DOHH2 (cell line): ENCODE measurements at regions not wholly inside any gene's neighbourhood (a gene's known extent, or its start where the extent isn't known, plus 50 kb on each side); places are given as distances from the start of the nearest gene placed in this dataset.

ENCODE experiments used
- H3F3A ChIP-seq: fragments of 200-600 bp; sonication (generic), shearing (Covaris generic); 2 replicates; pipeline ENCODE4 v1.6.0; 2016; ENCODE audit warnings: antibody characterized with exemption, mild to moderate bottlenecking; ENCODE audit not compliant: control insufficient read depth, insufficient read depth
- H3K27ac ChIP-seq: fragments of 200-600 bp; sonication (generic); 2 replicates; pipeline ENCODE4 v1.5.1; 2014; ENCODE audit warnings: low read depth, mild to moderate bottlenecking, low read length, moderate library complexity
- H3K27me3 ChIP-seq: fragments of 200-600 bp; sonication (generic); 2 replicates; pipeline ENCODE4 v1.6.1; 2014; ENCODE audit warnings: mild to moderate bottlenecking, low read length, mixed read lengths; ENCODE audit not compliant: control insufficient read depth
- H3K36me3 ChIP-seq: fragments of 200-600 bp; sonication (generic); 2 replicates; pipeline ENCODE4 v1.6.1; 2014; ENCODE audit warnings: mild to moderate bottlenecking, low read length, moderate library complexity, mixed read lengths; ENCODE audit not compliant: control insufficient read depth
- H3K4me1 ChIP-seq: fragments of 200-600 bp; sonication (generic); 2 replicates; pipeline ENCODE4 v1.6.1; 2014; ENCODE audit warnings: mild to moderate bottlenecking, low read length, mixed read lengths; ENCODE audit not compliant: control insufficient read depth
- H3K4me2 ChIP-seq: fragments of 200-600 bp; sonication (generic); 2 replicates; pipeline ENCODE4 v1.6.0; 2014; ENCODE audit warnings: mild to moderate bottlenecking, low read length, moderate library complexity
- H3K4me3 ChIP-seq: fragments of 200-600 bp; sonication (generic); 2 replicates; pipeline ENCODE4 v1.5.1; 2014; ENCODE audit warnings: mild to moderate bottlenecking, low read length, mixed read lengths
- H3K79me2 ChIP-seq: fragments of 200-600 bp; sonication (generic); 2 replicates; pipeline ENCODE4 v1.6.1; 2014; ENCODE audit warnings: mild to moderate bottlenecking, low read length, mixed read lengths; ENCODE audit not compliant: control insufficient read depth
- H3K9me2 ChIP-seq: fragments of 200-600 bp; sonication (generic); replicated peaks from 2 replicates; pipeline ENCODE4 v1.6.1; 2014; ENCODE audit warnings: mild to moderate bottlenecking, low read length, mixed read lengths; ENCODE audit not compliant: control insufficient read depth
- H3K9me3 ChIP-seq: fragments of 200-600 bp; sonication (generic); 2 replicates; pipeline ENCODE4 v1.6.1; 2014; ENCODE audit warnings: antibody characterized with exemption, low read length, mixed read lengths; ENCODE audit not compliant: control insufficient read depth, insufficient read depth
- H4K20me1 ChIP-seq: fragments of 200-600 bp; sonication (generic); 2 replicates; pipeline ENCODE4 v1.6.0; 2014; ENCODE audit warnings: low read depth, mild to moderate bottlenecking, antibody characterized with exemption, low read length, moderate library complexity; ENCODE audit not compliant: control insufficient read depth, insufficient read depth
- CTCF ChIP-seq: fragments of 200-600 bp; sonication (generic); IDR thresholded peaks from one replicate; pipeline ENCODE4 v1.5.1; 2014; ENCODE audit warnings: antibody characterized with exemption, mild to moderate bottlenecking, low read depth, low read length; ENCODE audit not compliant: poor library complexity, severe bottlenecking
- EZH2phosphoT487 ChIP-seq: fragments of 200-600 bp; sonication (generic); IDR thresholded peaks from 2 replicates; pipeline ENCODE4 v1.6.1; 2017; ENCODE audit warnings: borderline replicate concordance, mild to moderate bottlenecking, antibody characterized with exemption, low read length, moderate library complexity, mixed read lengths

GRCh38 chrX:14389682-14390081, 139.7 kb upstream of the GLRA2 start:
- Histone ChIP-seq H3K4me1 (no peaks in the 10 kb centered on the region), H3K4me3 (no peak overlapping the region), H3F3A (no peaks in the 10 kb centered on the region), H3K4me2 (no peak overlapping the region), H3K9me2 (no peaks in the 10 kb centered on the region), H3K79me2 (no peaks in the 10 kb centered on the region), H3K27ac (no peak overlapping the region), H3K9me3 (no peaks in the 10 kb centered on the region), H3K27me3 (no peaks in the 10 kb centered on the region), H4K20me1 (no peaks in the 10 kb centered on the region), H3K36me3 (no peaks in the 10 kb centered on the region)
- TF ChIP-seq CTCF (no peak), EZH2phosphoT487 (no peak)

GRCh38 chrX:14386981-14387380, 142.4 kb upstream of the GLRA2 start:
- Histone ChIP-seq H3K27ac (no peak overlapping the region), H4K20me1 (no peaks in the 10 kb centered on the region), H3K27me3 (no peaks in the 10 kb centered on the region), H3K4me3 (no peak overlapping the region), H3K36me3 (no peaks in the 10 kb centered on the region), H3K79me2 (no peaks in the 10 kb centered on the region), H3K4me1 (no peaks in the 10 kb centered on the region), H3K9me3 (no peaks in the 10 kb centered on the region), H3F3A (no peaks in the 10 kb centered on the region), H3K9me2 (no peaks in the 10 kb centered on the region), H3K4me2 (no peak overlapping the region)
- TF ChIP-seq CTCF (no peak), EZH2phosphoT487 (no peak)

- TF ChIP-seq EZH2phosphoT487 (no peak), CTCF (no peak)
- H3K27me3 ChIP-seq = no peaks in the 10 kb centered on the region
- no peaks in the 10 kb centered on the region for H3K4me1 ChIP-seq
- no peak overlapping the region for H3K27ac ChIP-seq
- no peaks in the 10 kb centered on the region for H3K36me3 ChIP-seq
- no peaks in the 10 kb centered on the region for H3F3A ChIP-seq
- H3K9me3 ChIP-seq = no peaks in the 10 kb centered on the region
- H3K4me3 ChIP-seq = no peak overlapping the region
- no peaks in the 10 kb centered on the region for H3K9me2 ChIP-seq
- no peaks in the 10 kb centered on the region for H3K79me2 ChIP-seq
- no peak overlapping the region for H3K4me2 ChIP-seq
- no peaks in the 10 kb centered on the region for H4K20me1 ChIP-seq
These were observed 149.3 kb upstream of the GLRA2 start for GRCh38 chrX:14380044-14380443.

GRCh38 chrX:14377427-14377826, 151.9 kb upstream of the GLRA2 start:
- Histone ChIP-seq H3K4me2 (no peak overlapping the region), H3K79me2 (no peaks in the 10 kb centered on the region), H3K9me2 (no peaks in the 10 kb centered on the region), H3K36me3 (no peaks in the 10 kb centered on the region), H3K4me1 (no peaks in the 10 kb centered on the region), H3K27me3 (no peaks in the 10 kb centered on the region), H3F3A (no peaks in the 10 kb centered on the region), H4K20me1 (no peaks in the 10 kb centered on the region), H3K27ac (no peak overlapping the region), H3K9me3 (no peaks in the 10 kb centered on the region), H3K4me3 (no peak overlapping the region)
- no peak for TF ChIP-seq CTCF
- no peak for TF ChIP-seq EZH2phosphoT487
